IPS DF 6.9 (cell line): ENCODE measurements at regions not wholly inside any gene's neighbourhood (a gene's known extent, or its start where the extent isn't known, plus 50 kb on each side); places are given as distances from the start of the nearest gene placed in this dataset.

ENCODE experiments used
- DNase-seq: peaks from one replicate; pipeline ENCODE4 v3.0.0-alpha.2; 2013; ENCODE audit warnings: low read depth, low spot score
- H3K27ac ChIP-seq: one replicate; pipeline ENCODE4 v1.5.1; 2013; ENCODE audit warnings: low read length, control low read depth
- H3K27me3 ChIP-seq: 2 replicates; pipeline ENCODE4 v1.6.1; 2013; ENCODE audit warnings: mild to moderate bottlenecking, low read length; ENCODE audit not compliant: control insufficient read depth, insufficient read depth
- H3K36me3 ChIP-seq: 2 replicates; pipeline ENCODE4 v1.6.1; 2013; ENCODE audit warnings: low read length; ENCODE audit not compliant: control insufficient read depth, insufficient read depth
- H3K4me1 ChIP-seq: 2 replicates; pipeline ENCODE4 v1.6.1; 2013; ENCODE audit warnings: low read length; ENCODE audit not compliant: control insufficient read depth, insufficient read depth
- H3K4me3 ChIP-seq: 2 replicates; pipeline ENCODE4 v1.5.1; 2013; ENCODE audit warnings: mild to moderate bottlenecking, low read length
- H3K9me3 ChIP-seq: 2 replicates; pipeline ENCODE4 v1.6.1; 2013; ENCODE audit warnings: low read length, inconsistent platforms; ENCODE audit not compliant: control insufficient read depth, insufficient read depth
- WGBS: extraction: QIAGEN DNeasy Blood & Tissue Kit; methylation state at CpG from one replicate; pipeline ENCODE4 v1.1.7; 2013; ENCODE audit warnings: mixed read lengths, missing lambda C conversion rate; ENCODE audit not compliant: insufficient read length, insufficient coverage; 5-methylcytosine and 5-hydroxymethylcytosine counted together

- DNase-seq: peak; percentile 16
- no CpG with 5 or more reads among the region's 2 CpGs for WGBS
- Histone ChIP-seq H3K9me3 (no peaks in the 10 kb centered on the region), H3K4me3 (no peak overlapping the region), H3K27ac (no peak overlapping the region), H3K27me3 (no peaks in the 10 kb centered on the region), H3K4me1 (no peaks in the 10 kb centered on the region), H3K36me3 (no peaks in the 10 kb centered on the region)
Measured at GRCh38 chr11:97140885-97141494, 751.2 kb downstream of the JRKL start.

DNA sequence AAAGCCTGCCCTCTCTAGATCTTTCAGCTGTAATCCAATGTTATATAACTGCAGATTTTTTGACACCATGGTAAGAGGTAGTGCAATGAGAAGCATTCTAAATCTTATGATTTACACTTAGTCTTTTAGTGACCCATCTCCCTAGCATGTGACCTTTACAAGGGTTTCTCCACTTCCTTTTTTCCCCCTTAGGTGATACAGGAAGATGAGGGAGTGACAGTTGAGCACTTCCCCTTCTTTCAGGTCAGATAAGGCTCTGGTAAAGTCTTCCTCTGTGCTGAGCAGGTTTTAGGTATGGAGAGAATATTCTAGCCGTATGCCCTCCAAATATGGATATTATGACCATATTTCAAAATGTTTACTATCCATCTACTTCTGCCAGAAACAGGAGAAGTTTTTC lies 753.6 kb downstream of the JRKL start:
- Histone ChIP-seq H3K27me3 (no peaks in the 10 kb centered on the region), H3K4me3 (no peak overlapping the region), H3K36me3 (no peaks in the 10 kb centered on the region), H3K4me1 (no peaks in the 10 kb centered on the region), H3K9me3 (no peaks in the 10 kb centered on the region), H3K27ac (no peak overlapping the region)
- DNase-seq: no peak
- WGBS: no CpG with 5 or more reads among the region's 1 CpG

DNA sequence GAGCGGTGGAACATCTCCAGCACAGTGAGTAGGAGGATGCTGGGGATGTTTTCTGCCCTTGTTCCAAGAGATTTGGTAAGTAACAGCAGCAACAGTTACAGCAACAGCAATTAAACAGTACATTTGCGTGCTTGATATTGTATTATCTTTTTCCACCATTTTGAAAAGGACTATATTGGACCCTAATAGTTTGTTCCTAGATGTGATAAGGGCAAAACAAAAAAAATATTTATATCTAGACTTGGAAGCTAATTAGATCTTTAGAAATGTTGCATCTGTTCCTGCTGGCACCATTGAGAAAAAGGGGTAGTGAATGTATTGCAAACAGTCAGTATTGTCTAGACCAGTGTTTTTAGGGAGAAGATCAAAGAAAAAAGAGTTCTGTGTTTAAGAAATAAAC lies 759.9 kb downstream of the JRKL start:
- DNase-seq: no peak
- Histone ChIP-seq H3K27ac (no peak overlapping the region), H3K4me3 (no peak overlapping the region), H3K4me1 (no peaks in the 10 kb centered on the region), H3K36me3 (no peaks in the 10 kb centered on the region), H3K27me3 (no peaks in the 10 kb centered on the region), H3K9me3 (no peaks in the 10 kb centered on the region)
- no CpG with 5 or more reads among the region's 2 CpGs for WGBS

GRCh38 chr11:97157221-97157740 lies 767.5 kb downstream of the JRKL start:
- no peak overlapping the region for H3K27ac ChIP-seq
- no peaks in the 10 kb centered on the region for H3K9me3 ChIP-seq
- no peaks in the 10 kb centered on the region for H3K36me3 ChIP-seq
- no CpG with 5 or more reads among the region's 2 CpGs for WGBS
- DNase-seq: no peak
- no peak overlapping the region for H3K4me3 ChIP-seq
- 0 out of 2 replicates have a peak, but pooled peaks cover 3% of the 10 kb centered on the region for H3K4me1 ChIP-seq
- no peaks in the 10 kb centered on the region for H3K27me3 ChIP-seq

DNA sequence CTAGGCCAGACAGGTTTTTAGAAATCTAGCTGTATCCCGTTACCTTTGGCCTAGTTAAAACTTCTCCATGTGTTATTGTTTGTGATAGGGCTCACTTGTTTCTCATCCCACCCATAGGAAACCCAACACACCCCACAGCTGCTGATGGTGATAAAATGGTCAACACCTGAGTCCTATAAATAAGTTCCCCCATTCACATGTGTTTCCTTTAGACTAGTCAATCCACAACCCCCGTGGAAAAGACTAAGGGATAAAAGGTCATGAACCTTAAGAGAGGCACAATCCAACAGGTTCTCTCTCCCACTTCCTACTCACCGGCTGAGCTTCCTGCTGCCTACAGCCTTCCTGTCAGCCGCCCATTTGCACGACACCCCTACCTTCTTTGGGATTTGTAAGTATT lies 768.4 kb downstream of the JRKL start:
- Histone ChIP-seq H3K27ac (no peak overlapping the region), H3K36me3 (no peaks in the 10 kb centered on the region), H3K27me3 (no peaks in the 10 kb centered on the region), H3K9me3 (no peaks in the 10 kb centered on the region), H3K4me3 (no peak overlapping the region), H3K4me1 (0 out of 2 replicates have a peak, but pooled peaks cover 3% of the 10 kb centered on the region)
- no peak for DNase-seq
- no CpG with 5 or more reads among the region's 5 CpGs for WGBS

DNA sequence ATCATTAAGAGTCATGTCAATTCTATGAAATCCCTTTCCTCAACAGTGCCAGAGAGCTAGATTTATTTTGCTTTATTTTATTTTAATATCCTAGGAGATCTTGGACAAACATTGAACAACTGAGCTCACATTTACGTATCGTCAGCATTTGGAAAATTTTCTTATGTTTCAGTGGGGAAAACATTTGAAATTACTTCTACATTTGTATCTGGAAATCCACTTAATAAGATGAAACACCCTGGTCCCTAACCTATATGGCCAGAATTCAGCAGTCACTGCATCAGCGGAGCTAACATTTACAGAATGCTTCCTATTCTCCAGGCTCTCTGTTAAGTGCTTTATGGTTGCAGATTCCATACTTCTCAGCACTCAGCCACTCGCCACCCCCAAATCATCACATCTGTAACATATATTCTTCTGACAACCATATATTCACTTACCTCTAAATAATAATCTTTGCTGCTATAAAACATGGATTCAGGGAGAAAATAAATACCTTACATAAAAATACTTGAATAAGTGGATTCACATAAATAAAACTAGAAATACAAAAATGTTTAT lies 773.9 kb downstream of the JRKL start:
- no peaks in the 10 kb centered on the region for H3K27me3 ChIP-seq
- no CpG with 5 or more reads among the region's 4 CpGs for WGBS
- DNase-seq: no peak
- H3K9me3 ChIP-seq: no peaks in the 10 kb centered on the region
- H3K27ac ChIP-seq: no peak overlapping the region
- no peak overlapping the region for H3K4me3 ChIP-seq
- no peaks in the 10 kb centered on the region for H3K36me3 ChIP-seq
- H3K4me1 ChIP-seq: no peaks in the 10 kb centered on the region

DNA sequence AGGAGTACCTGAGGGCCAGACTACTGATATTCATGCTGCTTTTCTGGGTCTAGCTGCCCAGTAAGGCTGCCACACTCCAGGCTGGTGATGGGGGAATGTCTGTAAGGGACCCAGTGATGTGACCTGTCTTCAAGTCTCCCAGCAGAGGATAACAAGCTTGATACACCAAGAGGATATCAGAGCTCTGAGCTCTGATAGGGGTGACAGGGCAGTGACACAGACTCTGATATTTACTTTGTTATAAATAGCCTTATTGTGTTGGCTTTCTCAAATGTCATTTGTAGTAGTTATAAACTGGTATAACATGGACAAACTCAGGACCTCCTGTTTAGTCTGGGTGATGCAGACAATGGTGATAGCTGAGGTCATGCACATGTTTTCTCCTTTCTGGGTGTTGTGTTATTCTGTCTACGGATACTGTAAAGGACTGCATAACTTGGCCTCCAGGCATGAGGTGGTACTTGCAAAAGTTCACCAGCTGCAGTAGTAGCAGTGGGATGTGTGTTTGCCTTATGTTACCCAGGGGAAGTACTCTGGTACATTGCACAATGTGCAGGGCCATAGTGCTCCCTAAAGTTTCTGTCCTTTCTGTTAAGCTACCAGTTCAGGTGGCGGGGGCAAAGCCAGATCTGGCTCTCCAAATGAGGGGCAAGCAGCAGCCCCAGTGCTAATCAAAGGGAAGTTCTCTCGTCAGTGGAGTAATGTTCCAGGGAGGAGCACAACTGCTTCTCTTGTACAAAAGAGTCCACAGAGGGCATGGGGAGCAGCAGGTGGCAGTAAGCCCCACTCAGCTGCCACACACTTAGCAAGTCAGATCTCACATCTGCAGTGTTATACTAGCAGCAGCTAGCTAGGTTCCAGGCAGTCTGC lies 812.2 kb downstream of the JRKL start:
- H3K9me3 ChIP-seq: no peaks in the 10 kb centered on the region
- H3K36me3 ChIP-seq: no peaks in the 10 kb centered on the region
- WGBS: no CpG with 5 or more reads among the region's 3 CpGs
- H3K4me3 ChIP-seq: no peak overlapping the region
- no peak overlapping the region for H3K27ac ChIP-seq
- peaks cover 4% of the 10 kb centered on the region for H3K4me1 ChIP-seq
- no peaks in the 10 kb centered on the region for H3K27me3 ChIP-seq
- DNase-seq: no peak

DNA sequence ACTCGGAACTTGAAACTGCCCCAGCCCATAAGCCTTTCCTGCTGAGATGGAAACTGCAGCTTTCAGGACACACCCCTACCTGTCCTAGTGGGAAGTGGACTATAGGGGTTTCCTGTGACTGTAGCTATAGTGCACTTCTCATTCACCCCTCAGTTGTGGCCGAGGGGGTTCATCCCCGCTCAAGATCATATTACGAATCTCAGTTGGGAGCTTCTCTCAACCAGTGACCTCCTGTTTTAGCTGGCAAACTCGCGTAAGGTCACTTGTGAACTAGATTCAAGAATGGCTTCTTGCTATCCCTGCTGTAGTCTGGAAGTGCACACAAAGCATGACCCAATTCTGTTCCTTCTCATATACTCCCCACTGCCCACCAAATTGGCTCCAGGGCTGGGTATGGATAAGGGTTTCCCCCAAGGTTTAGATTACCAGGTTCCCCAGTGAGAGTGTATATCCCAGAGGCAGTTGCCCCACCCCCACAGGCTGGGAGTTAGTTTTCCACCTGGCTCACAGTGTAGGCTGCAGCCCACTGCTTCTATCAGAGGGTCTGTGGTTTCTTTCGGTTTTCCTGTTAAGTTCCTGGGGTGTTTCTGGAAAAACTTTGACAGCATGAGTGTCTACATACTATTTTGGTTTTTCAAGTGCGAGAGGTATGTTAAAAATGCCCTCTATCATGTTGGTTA lies 812.9 kb downstream of the JRKL start:
- Histone ChIP-seq H3K27me3 (no peaks in the 10 kb centered on the region), H3K4me3 (no peak overlapping the region), H3K27ac (no peak overlapping the region), H3K9me3 (no peaks in the 10 kb centered on the region), H3K36me3 (no peaks in the 10 kb centered on the region), H3K4me1 (peaks cover 4% of the 10 kb centered on the region)
- no peak for DNase-seq
- WGBS: no CpG with 5 or more reads among the region's 8 CpGs

DNA sequence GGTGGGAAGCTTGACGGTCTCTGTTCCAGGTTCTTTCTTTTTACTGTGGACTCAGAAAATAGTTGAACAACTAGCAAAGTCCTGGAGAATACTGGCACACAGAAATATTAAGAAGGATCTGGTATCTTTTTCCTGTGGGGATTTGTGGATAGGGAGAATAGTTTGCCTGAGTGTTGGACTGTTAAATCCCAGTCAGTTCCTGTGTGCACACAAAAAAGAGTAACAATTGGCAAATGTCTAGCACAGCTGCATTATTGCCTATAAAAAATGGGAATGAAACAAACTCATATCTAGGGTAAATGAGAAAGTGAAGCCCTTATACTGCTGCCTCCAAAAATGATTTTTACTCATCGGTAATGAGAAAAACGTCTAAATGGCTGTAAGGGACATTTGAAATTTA lies 828.2 kb downstream of the JRKL start:
- Histone ChIP-seq H3K4me3 (no peak overlapping the region), H3K27ac (no peak overlapping the region), H3K36me3 (no peaks in the 10 kb centered on the region), H3K4me1 (no peaks in the 10 kb centered on the region), H3K9me3 (no peaks in the 10 kb centered on the region), H3K27me3 (no peaks in the 10 kb centered on the region)
- WGBS: no CpG with 5 or more reads among the region's 3 CpGs
- no peak for DNase-seq

DNA sequence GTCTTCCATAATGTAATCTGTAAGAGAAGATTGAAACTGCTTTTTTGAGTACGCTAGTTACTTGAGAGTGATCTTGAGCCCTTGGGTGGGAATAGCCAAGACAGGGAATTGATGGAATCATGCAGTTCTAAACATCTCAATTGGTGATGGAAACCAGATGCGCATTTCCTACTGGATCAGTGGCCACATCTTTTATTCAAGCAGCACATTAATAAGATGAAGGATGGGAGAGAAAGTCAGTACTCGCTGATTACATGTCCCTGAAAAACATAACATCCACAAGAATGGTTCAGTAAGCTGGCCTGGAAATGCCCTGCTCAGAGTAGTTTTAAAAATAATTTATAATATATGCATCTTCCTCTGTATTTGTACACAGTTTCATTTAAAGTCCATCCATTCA lies 833.8 kb downstream of the JRKL start:
- WGBS: no CpG with 5 or more reads among the region's 3 CpGs

More for the DNA sequence above, 833.8 kb downstream of the JRKL start:
- Histone ChIP-seq H3K9me3 (no peaks in the 10 kb centered on the region), H3K27ac (no peak overlapping the region), H3K27me3 (no peaks in the 10 kb centered on the region), H3K36me3 (no peaks in the 10 kb centered on the region), H3K4me3 (no peak overlapping the region), H3K4me1 (no peaks in the 10 kb centered on the region)
- no peak for DNase-seq
